ENCODE measurements at regions not wholly inside any gene's neighbourhood (a gene's known extent, or its start where the extent isn't known, plus 50 kb on each side); places are given as distances from the start of the nearest gene placed in this dataset.

DNA sequence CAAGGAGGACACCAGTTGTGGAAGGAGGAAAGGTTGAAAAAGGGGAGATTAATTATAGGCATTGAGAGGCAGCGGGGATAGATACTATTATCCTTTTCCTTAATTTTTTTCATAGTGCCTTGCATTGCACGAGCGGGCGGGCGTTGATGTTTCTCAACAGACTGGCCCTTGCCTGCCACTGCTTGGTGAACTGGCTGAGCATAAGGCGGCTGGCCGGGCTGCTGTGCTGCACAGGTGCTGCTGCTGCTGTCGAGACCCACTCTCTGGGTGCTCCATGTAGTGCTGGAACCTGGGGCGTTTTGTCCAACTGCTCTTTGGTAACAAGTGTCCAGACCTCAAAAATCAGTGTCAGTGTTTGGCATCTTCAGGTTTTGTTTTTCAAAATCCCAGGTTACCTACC is 83.3 kb upstream of the PAQR3 start:
- ChIA-PET POLR2A (no interaction called here), CTCF (no interaction called here)
- DNase-seq (ENCODE audit: extremely low spot score): no peak
- TF ChIP-seq TARDBP (IDR thresholded peaks at IDR 0.05) (no peak), FOXK2 (IDR thresholded peaks at IDR 0.05) (no peak), ELF4 (IDR thresholded peaks at IDR 0.05) (no peak), NFRKB (IDR thresholded peaks at IDR 0.05) (no peak), PKNOX1 (IDR thresholded peaks at IDR 0.05) (no peak), ARNT (IDR thresholded peaks at IDR 0.05) (no peak), FOXA1 (IDR thresholded peaks at IDR 0.05) (no peak), ZNF384 (IDR thresholded peaks at IDR 0.05) (no peak), HDGF (IDR thresholded peaks at IDR 0.05; ENCODE audit: borderline replicate concordance) (no peak), SP1 (IDR thresholded peaks at IDR 0.05) (no peak), L3MBTL2 (conservative IDR thresholded peaks at IDR 0.05) (no peak), BHLHE40 (IDR thresholded peaks at IDR 0.05; ENCODE audit: borderline replicate concordance) (no peak), LEF1 (IDR thresholded peaks at IDR 0.05; ENCODE audit: borderline replicate concordance) (no peak), CTBP1 (IDR thresholded peaks at IDR 0.05; ENCODE audit: borderline replicate concordance) (no peak), SUZ12 (IDR thresholded peaks at IDR 0.05) (no peak)

DNA sequence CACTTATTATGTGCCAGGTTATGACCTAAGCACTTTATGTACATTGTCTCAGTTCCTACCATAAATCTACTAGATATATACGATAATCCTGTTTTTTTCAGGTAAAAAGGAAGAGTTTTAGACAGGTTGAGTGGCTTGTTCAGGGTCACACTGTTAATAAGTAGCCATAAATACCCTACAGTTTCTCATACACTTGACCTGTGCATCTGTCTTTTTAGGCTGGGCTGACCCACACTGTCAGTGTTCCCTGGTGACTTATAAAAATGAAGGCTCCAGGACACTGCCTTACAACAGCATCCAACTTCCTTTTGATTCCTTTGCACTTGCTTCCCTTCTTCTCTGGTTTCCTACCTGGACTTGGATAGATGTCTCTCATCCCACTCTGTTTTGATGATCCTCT is 78.2 kb upstream of the PAQR3 start:
- no peak for TF ChIP-seq HDGF (IDR thresholded peaks at IDR 0.05; ENCODE audit: borderline replicate concordance)
- no peak for TF ChIP-seq ELF4 (IDR thresholded peaks at IDR 0.05)
- no peak for TF ChIP-seq PKNOX1 (IDR thresholded peaks at IDR 0.05)
- no peak for TF ChIP-seq FOXA1 (IDR thresholded peaks at IDR 0.05)
- no peak for TF ChIP-seq ARNT (IDR thresholded peaks at IDR 0.05)
- no peak for TF ChIP-seq ZNF384 (IDR thresholded peaks at IDR 0.05)
- no peak for TF ChIP-seq FOXM1 (IDR thresholded peaks at IDR 0.05; ENCODE audit: borderline replicate concordance)
- no peak for TF ChIP-seq SP1 (IDR thresholded peaks at IDR 0.05)
- TF ChIP-seq CTBP1 (IDR thresholded peaks at IDR 0.05; ENCODE audit: borderline replicate concordance): no peak
- TF ChIP-seq TARDBP (IDR thresholded peaks at IDR 0.05): no peak
- TF ChIP-seq FOXK2 (IDR thresholded peaks at IDR 0.05): no peak
- TF ChIP-seq L3MBTL2 (conservative IDR thresholded peaks at IDR 0.05): no peak
- TF ChIP-seq SUZ12 (IDR thresholded peaks at IDR 0.05): no peak
- TF ChIP-seq BHLHE40 (IDR thresholded peaks at IDR 0.05; ENCODE audit: borderline replicate concordance): no peak
- TF ChIP-seq LEF1 (IDR thresholded peaks at IDR 0.05; ENCODE audit: borderline replicate concordance): no peak
- TF ChIP-seq NFRKB (IDR thresholded peaks at IDR 0.05): no peak
- DNase-seq (ENCODE audit: extremely low spot score): no peak
- ChIA-PET CTCF (no interaction called here), POLR2A (no interaction called here)

DNA sequence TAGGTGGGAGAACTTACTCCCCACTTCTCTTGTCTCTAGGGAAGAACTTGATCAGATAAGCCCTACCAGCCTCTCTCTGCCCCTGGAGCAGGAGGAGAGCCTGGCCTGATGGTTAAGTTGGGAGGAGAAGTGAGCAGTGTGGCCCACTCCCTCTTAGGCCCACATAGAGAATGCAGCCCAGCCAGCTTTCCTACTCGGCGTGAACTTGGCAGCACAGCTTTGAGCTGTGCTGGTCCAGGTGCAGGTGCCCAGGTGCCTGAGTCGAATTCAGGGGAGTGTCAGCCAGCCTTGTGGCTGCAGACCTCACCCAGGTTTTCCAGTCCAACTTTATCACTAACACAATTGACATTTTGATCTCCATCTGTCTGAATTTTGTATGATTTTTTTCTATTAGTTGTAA is 77.6 kb upstream of the PAQR3 start:
- DNase-seq (ENCODE audit: extremely low spot score): no peak
- TF ChIP-seq CTBP1 (IDR thresholded peaks at IDR 0.05; ENCODE audit: borderline replicate concordance) (no peak), LEF1 (IDR thresholded peaks at IDR 0.05; ENCODE audit: borderline replicate concordance) (no peak), BHLHE40 (IDR thresholded peaks at IDR 0.05; ENCODE audit: borderline replicate concordance) (no peak), SUZ12 (IDR thresholded peaks at IDR 0.05) (no peak), ELF4 (IDR thresholded peaks at IDR 0.05) (no peak)
- CTCF ChIA-PET: no interaction called here

DNA sequence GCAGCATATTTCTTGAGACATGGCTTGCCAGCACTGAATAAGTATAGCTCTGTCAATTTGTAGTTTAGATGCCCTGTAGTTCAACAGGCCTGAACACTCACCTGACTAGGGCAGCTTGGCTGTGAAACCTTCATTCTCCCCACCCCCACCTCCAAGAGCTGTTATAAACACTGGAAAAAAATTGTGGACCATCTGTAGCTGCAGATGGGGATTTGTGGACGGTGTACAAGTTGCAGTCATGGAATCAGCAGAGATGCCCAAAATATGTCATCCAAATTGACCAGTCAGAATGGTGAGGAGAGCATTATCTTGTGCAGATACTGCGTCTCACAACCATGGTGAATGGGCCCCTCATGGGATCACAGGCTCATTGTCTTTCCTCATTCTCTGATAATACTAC is 76.2 kb upstream of the PAQR3 start:
- no peak for DNase-seq (ENCODE audit: extremely low spot score)
- CTCF ChIA-PET: interaction anchor here (0.5 kb wide), 1 partner anchor 1055 kb away, joined by 3 read pairs; no protein-coding TSS in a partner anchor
- POLR2A ChIA-PET: no interaction called here
- TF ChIP-seq FOXA1 (IDR thresholded peaks at IDR 0.05) (no peak), PKNOX1 (IDR thresholded peaks at IDR 0.05) (no peak), TARDBP (IDR thresholded peaks at IDR 0.05) (no peak), ARNT (IDR thresholded peaks at IDR 0.05) (no peak), HDGF (IDR thresholded peaks at IDR 0.05; ENCODE audit: borderline replicate concordance) (no peak), FOXK2 (IDR thresholded peaks at IDR 0.05) (no peak), ELF4 (IDR thresholded peaks at IDR 0.05) (no peak), SP1 (IDR thresholded peaks at IDR 0.05) (no peak), ZNF384 (IDR thresholded peaks at IDR 0.05) (no peak), FOXM1 (IDR thresholded peaks at IDR 0.05; ENCODE audit: borderline replicate concordance) (no peak), SUZ12 (IDR thresholded peaks at IDR 0.05) (no peak), CTBP1 (IDR thresholded peaks at IDR 0.05; ENCODE audit: borderline replicate concordance) (no peak), L3MBTL2 (conservative IDR thresholded peaks at IDR 0.05) (no peak), LEF1 (IDR thresholded peaks at IDR 0.05; ENCODE audit: borderline replicate concordance) (no peak), NFRKB (IDR thresholded peaks at IDR 0.05) (no peak)

More for the DNA sequence above, 77.6 kb upstream of the PAQR3 start:
- POLR2A ChIA-PET: no interaction called here

- DNase-seq (ENCODE audit: extremely low spot score): no peak
- no peak for TF ChIP-seq HDGF (IDR thresholded peaks at IDR 0.05; ENCODE audit: borderline replicate concordance)
- TF ChIP-seq ZNF384 (IDR thresholded peaks at IDR 0.05): no peak
- no peak for TF ChIP-seq L3MBTL2 (conservative IDR thresholded peaks at IDR 0.05)
- TF ChIP-seq SUZ12 (IDR thresholded peaks at IDR 0.05): no peak
- no peak for TF ChIP-seq NFRKB (IDR thresholded peaks at IDR 0.05)
- no peak for TF ChIP-seq FOXK2 (IDR thresholded peaks at IDR 0.05)
- no peak for TF ChIP-seq FOXA1 (IDR thresholded peaks at IDR 0.05)
- TF ChIP-seq ARNT (IDR thresholded peaks at IDR 0.05): no peak
- TF ChIP-seq SP1 (IDR thresholded peaks at IDR 0.05): no peak
- TF ChIP-seq CTBP1 (IDR thresholded peaks at IDR 0.05; ENCODE audit: borderline replicate concordance): no peak
- no peak for TF ChIP-seq ELF4 (IDR thresholded peaks at IDR 0.05)
- no peak for TF ChIP-seq BHLHE40 (IDR thresholded peaks at IDR 0.05; ENCODE audit: borderline replicate concordance)
- TF ChIP-seq PKNOX1 (IDR thresholded peaks at IDR 0.05): no peak
- no peak for TF ChIP-seq FOXM1 (IDR thresholded peaks at IDR 0.05; ENCODE audit: borderline replicate concordance)
- POLR2A ChIA-PET: no interaction called here
- CTCF ChIA-PET: no interaction called here
These were observed 75.0 kb upstream of the PAQR3 start for GRCh38 chr4:79014230-79014629.
